ENCODE measurements at regions not wholly inside any gene's neighbourhood (a gene's known extent, or its start where the extent isn't known, plus 50 kb on each side); places are given as distances from the start of the nearest gene placed in this dataset.

GRCh38 chr20:22106308-22106938, 401.0 kb downstream of the PAX1 start:
- H4K20me1 ChIP-seq (ENCODE audit: low read depth, low read length): no peaks in the 10 kb centered on the region

GRCh38 chr20:22101606-22102005, 396.1 kb downstream of the PAX1 start:
- Histone ChIP-seq H3K9me3 (ENCODE audit: insufficient read depth, low read length) (no peaks in the 10 kb centered on the region), H3K9me2 (replicated peaks; ENCODE audit: insufficient read depth, low read length) (no peaks in the 10 kb centered on the region), H3K4me3 (ENCODE audit: insufficient read depth, low read length, poor library complexity, severe bottlenecking) (no peak overlapping the region), H3K36me3 (ENCODE audit: low read length) (no peaks in the 10 kb centered on the region), H3K27me3 (ENCODE audit: low read length) (no peaks in the 10 kb centered on the region), H3K79me2 (ENCODE audit: insufficient read depth, low read length) (no peaks in the 10 kb centered on the region), H2AFZ (ENCODE audit: low read depth, low read length, severe bottlenecking) (no peak overlapping the region), H3K4me2 (ENCODE audit: low read depth, low read length, poor library complexity, severe bottlenecking) (no peak overlapping the region), H3K27ac (ENCODE audit: low read depth, low read length) (no peak overlapping the region), H4K20me1 (ENCODE audit: low read depth, low read length) (no peaks in the 10 kb centered on the region), H3F3A (ENCODE audit: insufficient read depth) (no peaks in the 10 kb centered on the region), H3K9ac (ENCODE audit: low read length) (no peak overlapping the region)
- TF ChIP-seq EZH2phosphoT487 (conservative IDR thresholded peaks at IDR 0.05; ENCODE audit: low read length) (no peak), CTCF (IDR thresholded peaks at IDR 0.05; ENCODE audit: insufficient read depth, low read length, poor library complexity, severe bottlenecking) (no peak)

More at GRCh38 chr20:22106308-22106938, 401.0 kb downstream of the PAX1 start:
- H3K79me2 ChIP-seq (ENCODE audit: insufficient read depth, low read length): no peaks in the 10 kb centered on the region
- H3F3A ChIP-seq (ENCODE audit: insufficient read depth): no peaks in the 10 kb centered on the region
- no peak overlapping the region for H3K4me2 ChIP-seq (ENCODE audit: low read depth, low read length, poor library complexity, severe bottlenecking)
- H3K9me2 ChIP-seq (replicated peaks; ENCODE audit: insufficient read depth, low read length): no peaks in the 10 kb centered on the region
- no peak overlapping the region for H2AFZ ChIP-seq (ENCODE audit: low read depth, low read length, severe bottlenecking)
- H3K9me3 ChIP-seq (ENCODE audit: insufficient read depth, low read length): no peaks in the 10 kb centered on the region
- TF ChIP-seq CTCF (IDR thresholded peaks at IDR 0.05; ENCODE audit: insufficient read depth, low read length, poor library complexity, severe bottlenecking) (peak; percentile 37), EZH2phosphoT487 (conservative IDR thresholded peaks at IDR 0.05; ENCODE audit: low read length) (no peak)
- no peak overlapping the region for H3K9ac ChIP-seq (ENCODE audit: low read length)
- no peak overlapping the region for H3K4me3 ChIP-seq (ENCODE audit: insufficient read depth, low read length, poor library complexity, severe bottlenecking)
- no peaks in the 10 kb centered on the region for H3K36me3 ChIP-seq (ENCODE audit: low read length)
- no peak overlapping the region for H3K27ac ChIP-seq (ENCODE audit: low read depth, low read length)
- no peaks in the 10 kb centered on the region for H3K27me3 ChIP-seq (ENCODE audit: low read length)

- Histone ChIP-seq H3K9me3 (ENCODE audit: insufficient read depth, low read length) (no peaks in the 10 kb centered on the region), H3K9ac (ENCODE audit: low read length) (no peak overlapping the region), H3K4me2 (ENCODE audit: low read depth, low read length, poor library complexity, severe bottlenecking) (no peak overlapping the region), H3K27me3 (ENCODE audit: low read length) (no peaks in the 10 kb centered on the region), H3F3A (ENCODE audit: insufficient read depth) (no peaks in the 10 kb centered on the region), H3K79me2 (ENCODE audit: insufficient read depth, low read length) (no peaks in the 10 kb centered on the region), H4K20me1 (ENCODE audit: low read depth, low read length) (no peaks in the 10 kb centered on the region), H3K36me3 (ENCODE audit: low read length) (no peaks in the 10 kb centered on the region; the same call in 1 of the 2 replicates), H3K27ac (ENCODE audit: low read depth, low read length) (no peak overlapping the region), H2AFZ (ENCODE audit: low read depth, low read length, severe bottlenecking) (no peak overlapping the region), H3K4me3 (ENCODE audit: insufficient read depth, low read length, poor library complexity, severe bottlenecking) (no peak overlapping the region), H3K9me2 (replicated peaks; ENCODE audit: insufficient read depth, low read length) (no peaks in the 10 kb centered on the region)
- no peak for TF ChIP-seq EZH2phosphoT487 (conservative IDR thresholded peaks at IDR 0.05; ENCODE audit: low read length)
- TF ChIP-seq CTCF (IDR thresholded peaks at IDR 0.05; ENCODE audit: insufficient read depth, low read length, poor library complexity, severe bottlenecking): no peak
Measured at GRCh38 chr20:22100686-22101085, 395.2 kb downstream of the PAX1 start.
